Stimulated activated effector memory CD8-positive, alpha-beta T cell treated with anti-CD3 and anti-CD28 coated beads, Interleukin-12 subunit alpha, Interleukin-12 subunit beta, amount 100 ng/mL, for 72 hours (primary cell): ENCODE measurements at regions not wholly inside any gene's neighbourhood (a gene's known extent, or its start where the extent isn't known, plus 50 kb on each side); places are given as distances from the start of the nearest gene placed in this dataset.
"Not testable (repeated sequence)": the region's sequence is repeated elsewhere in the genome, so short reads cannot be mapped to it uniquely, and the experiment has no call there.

Experiments used
- ATAC-seq: fragments of 150-1000 bp; cut with Tn5 transposase; 2 replicates; pipeline ENCODE4 v1.10.0; 2021
- DNase-seq, 2 donors: peaks; one replicate each; pipeline ENCODE4 v3.0.0; 2021 to 2022; ENCODE audit warnings: low spot score in 2 of 2
- H3K27ac Mint-ChIP-seq: one replicate; pipeline ENCODE4 v1.8.0; 2022; ENCODE audit warnings: mild to moderate bottlenecking, mixed read lengths
- H3K36me3 Mint-ChIP-seq: one replicate; pipeline ENCODE4 v1.8.0; 2022; ENCODE audit warnings: mild to moderate bottlenecking, mixed read lengths
- H3K4me1 Mint-ChIP-seq: one replicate; pipeline ENCODE4 v1.8.0; 2022; ENCODE audit warnings: mixed read lengths
- H3K4me3 Mint-ChIP-seq: one replicate; pipeline ENCODE4 v1.8.0; 2022; ENCODE audit warnings: mild to moderate bottlenecking, mixed read lengths
- H3K9me3 Mint-ChIP-seq: one replicate; pipeline ENCODE4 v1.8.0; 2022; ENCODE audit warnings: mixed read lengths

DNA sequence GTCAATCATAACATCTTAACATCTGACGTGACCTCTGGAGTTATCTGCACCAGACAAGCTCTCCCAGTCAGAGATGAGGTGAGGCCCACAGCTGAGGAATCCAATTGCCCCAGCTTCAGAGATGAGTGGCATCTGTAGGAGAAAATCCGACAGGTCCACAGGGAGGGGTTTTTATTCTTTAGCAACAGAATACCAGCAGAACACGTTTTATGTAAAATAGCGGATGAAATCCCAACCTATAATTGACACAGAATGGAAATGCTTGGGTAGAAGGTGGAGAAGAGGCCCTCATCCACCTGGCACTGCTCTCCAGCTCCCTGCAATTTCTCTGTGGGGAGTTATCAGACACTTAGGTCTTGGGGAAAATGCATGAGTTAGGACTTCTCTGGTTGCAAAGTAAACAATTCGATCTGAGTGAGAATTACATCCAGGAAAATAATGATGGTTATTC is 144.2 kb upstream of the NRP1 start:
- Mint-ChIP-seq H3K4me1 (no peaks in the 10 kb centered on the region), H3K4me3 (no peak overlapping the region), H3K9me3 (no peaks in the 10 kb centered on the region), H3K27ac (no peak overlapping the region), H3K36me3 (no peaks in the 10 kb centered on the region)
- no peak for ATAC-seq
- no peak for DNase-seq

DNA sequence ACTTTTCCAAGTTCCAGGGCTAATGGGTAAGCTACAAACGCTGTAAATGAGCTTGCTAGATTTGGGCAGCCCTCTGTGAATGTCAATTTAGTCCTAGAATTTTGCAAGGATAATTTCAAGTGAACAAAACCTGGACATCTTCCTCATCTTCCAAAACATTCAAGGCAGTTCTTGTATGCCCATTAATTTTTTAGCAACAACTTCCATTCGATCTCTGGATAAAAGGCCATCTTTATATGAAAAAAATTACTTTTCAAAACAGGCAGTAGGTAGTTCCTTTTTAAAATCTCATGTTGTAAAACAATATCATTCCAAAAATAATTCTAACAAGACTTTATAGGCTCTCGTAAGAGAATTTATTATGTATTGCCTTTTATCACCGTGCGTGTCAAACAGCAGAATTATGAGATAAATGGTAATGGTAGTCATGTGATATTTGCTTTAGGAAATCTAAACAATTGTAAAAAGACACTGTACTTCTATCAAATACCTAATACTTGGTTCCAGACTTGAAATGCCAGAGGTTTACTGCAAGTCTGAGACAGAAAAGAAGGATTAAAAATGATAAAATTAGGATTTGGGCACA is 143.7 kb upstream of the NRP1 start:
- no peaks in the 10 kb centered on the region for H3K4me1 Mint-ChIP-seq
- H3K36me3 Mint-ChIP-seq = no peaks in the 10 kb centered on the region
- no peak overlapping the region for H3K27ac Mint-ChIP-seq
- no peak overlapping the region for H3K4me3 Mint-ChIP-seq
- no peak for DNase-seq
- H3K9me3 Mint-ChIP-seq = no peaks in the 10 kb centered on the region
- no peak for ATAC-seq

DNA sequence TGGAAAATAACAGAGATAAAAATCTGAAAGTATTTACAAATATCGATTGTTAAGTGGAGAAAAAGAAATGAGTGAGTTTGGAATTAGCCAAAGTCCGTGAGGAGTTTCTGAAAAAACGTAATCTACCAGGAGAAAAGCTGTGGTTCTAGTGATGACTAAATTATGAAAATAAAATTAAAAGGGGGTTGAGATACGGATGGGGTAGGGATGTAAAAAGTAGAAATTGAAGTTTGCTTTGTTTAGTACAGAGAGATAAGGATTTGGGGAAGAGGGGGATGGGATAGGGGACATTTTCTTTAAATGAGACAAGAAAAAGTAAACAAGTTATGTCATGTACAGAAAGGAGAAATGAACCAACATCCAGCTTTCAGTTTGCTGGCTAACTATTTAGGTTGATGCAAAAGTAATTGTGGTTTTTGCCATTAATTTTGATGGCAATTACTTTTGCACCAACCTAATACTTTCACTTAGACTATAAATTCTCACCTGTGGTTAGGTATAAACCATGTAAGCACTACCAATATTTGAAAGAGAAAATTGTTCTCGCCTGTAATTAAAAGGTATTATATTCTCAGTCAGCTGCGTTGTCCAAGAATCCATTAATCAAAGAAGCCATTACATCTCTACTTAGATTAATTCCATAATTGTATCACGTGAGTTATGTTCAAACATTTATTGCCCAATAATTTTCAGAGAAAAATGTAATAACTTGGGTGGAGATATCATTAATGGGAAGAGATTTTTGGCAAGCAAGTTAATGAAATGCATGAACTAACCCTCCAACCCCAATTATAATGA is 143.0 kb upstream of the NRP1 start:
- no peaks in the 10 kb centered on the region for H3K36me3 Mint-ChIP-seq
- no peaks in the 10 kb centered on the region for H3K9me3 Mint-ChIP-seq

DNA sequence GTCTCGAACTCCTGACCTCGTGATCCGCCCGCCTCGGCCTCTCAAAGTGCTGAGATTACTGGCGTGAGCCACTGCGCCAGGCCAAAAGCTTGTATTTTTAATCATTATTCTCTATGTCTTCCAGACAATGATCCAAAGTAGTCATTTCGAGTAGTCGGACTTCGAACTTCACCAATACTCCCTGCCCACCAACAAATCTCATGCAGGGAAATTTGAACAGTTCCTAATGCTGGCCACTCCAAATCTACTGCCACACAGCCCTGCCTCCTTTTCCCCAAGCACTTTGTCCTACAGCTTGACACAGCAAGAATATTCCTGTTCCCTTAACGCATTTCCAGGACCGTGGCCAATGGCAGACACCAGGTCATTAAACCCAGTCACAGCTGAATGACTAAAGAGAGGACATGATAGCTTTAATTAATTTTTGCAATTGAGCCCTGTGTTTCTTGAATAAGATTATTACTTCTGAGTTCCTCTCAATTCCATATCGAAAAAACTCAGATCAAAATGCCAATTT is 142.3 kb upstream of the NRP1 start:
- no peaks in the 10 kb centered on the region for H3K9me3 Mint-ChIP-seq
- H3K4me1 Mint-ChIP-seq = no peaks in the 10 kb centered on the region
- no peak for DNase-seq
- H3K36me3 Mint-ChIP-seq = no peaks in the 10 kb centered on the region
- H3K27ac Mint-ChIP-seq = no peak overlapping the region
- no peak for ATAC-seq
- no peak overlapping the region for H3K4me3 Mint-ChIP-seq

More for the DNA sequence above, 143.0 kb upstream of the NRP1 start:
- DNase-seq = no peak
- Mint-ChIP-seq H3K4me3 (no peak overlapping the region), H3K27ac (no peak overlapping the region), H3K4me1 (no peaks in the 10 kb centered on the region)
- ATAC-seq = no peak

DNA sequence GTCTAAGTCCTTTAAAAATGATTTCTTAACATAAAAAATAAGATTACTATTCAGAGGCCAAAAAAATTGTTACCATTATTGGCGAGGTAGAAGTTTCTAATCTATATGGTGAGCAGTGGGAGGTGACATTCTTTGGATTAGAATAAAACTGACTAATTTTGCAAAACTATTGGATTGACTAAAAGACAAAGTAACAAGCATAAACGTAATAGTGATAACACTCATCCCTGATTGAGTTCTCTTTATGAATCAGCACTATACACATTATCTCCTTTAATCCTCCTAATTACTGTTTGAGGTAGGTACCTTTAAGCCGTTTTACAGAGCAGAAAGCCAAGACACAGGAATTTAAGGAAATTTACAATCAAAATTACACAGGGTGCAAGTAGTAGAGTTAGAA is 139.2 kb upstream of the NRP1 start:
- H3K36me3 Mint-ChIP-seq = no peaks in the 10 kb centered on the region
- ATAC-seq (peak; percentile 74), DNase-seq (no peak)
- no peaks in the 10 kb centered on the region for H3K4me1 Mint-ChIP-seq
- H3K9me3 Mint-ChIP-seq = no peaks in the 10 kb centered on the region
- H3K27ac Mint-ChIP-seq = no peak overlapping the region
- no peak overlapping the region for H3K4me3 Mint-ChIP-seq

DNA sequence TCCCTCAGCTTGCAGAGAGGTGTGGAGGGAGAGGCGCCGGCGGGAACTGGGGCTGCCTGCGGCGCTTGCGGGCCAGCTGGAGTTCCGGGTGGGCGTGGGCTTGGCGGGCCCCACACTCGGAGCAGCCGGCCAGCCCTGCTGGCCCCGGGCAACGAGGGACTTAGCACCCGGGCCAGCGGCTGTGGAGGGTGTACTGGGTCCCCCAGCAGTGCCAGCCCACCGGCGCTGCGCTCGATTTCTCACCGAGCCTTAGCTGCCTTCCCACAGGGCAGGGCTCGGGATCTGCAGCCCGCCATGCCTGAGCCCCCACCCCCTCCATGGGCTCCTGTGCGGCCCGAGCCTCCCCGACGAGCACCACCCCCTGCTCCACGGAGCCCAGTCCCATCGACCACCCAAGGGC is 133.5 kb upstream of the NRP1 start:
- not testable (repeated sequence) for H3K36me3 Mint-ChIP-seq, DNase-seq, H3K4me3 Mint-ChIP-seq

DNA sequence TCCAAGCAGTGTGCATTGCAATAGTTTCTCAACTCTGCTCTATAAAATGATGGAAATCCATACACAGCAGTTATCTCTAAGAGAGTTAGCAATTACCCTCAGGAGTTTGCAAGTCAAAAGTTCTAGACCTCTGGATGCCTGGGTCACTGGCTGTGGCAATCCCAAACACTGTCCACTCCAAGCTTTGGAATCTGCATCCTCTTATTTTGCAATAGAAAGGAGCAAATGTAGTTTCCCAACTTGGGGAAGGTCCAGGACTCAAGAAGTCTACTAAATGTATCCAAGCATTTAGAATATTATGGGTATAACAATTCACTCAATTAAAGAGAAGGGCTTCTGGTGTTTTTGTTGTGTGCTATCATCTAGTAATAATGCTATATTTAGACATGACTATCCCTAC is 131.3 kb upstream of the NRP1 start:
- no peak overlapping the region for H3K4me3 Mint-ChIP-seq
- H3K9me3 Mint-ChIP-seq = no peaks in the 10 kb centered on the region

More for the DNA sequence above, 133.5 kb upstream of the NRP1 start:
- ATAC-seq, H3K9me3 Mint-ChIP-seq, H3K4me1 Mint-ChIP-seq, H3K27ac Mint-ChIP-seq: not testable (repeated sequence)

DNA sequence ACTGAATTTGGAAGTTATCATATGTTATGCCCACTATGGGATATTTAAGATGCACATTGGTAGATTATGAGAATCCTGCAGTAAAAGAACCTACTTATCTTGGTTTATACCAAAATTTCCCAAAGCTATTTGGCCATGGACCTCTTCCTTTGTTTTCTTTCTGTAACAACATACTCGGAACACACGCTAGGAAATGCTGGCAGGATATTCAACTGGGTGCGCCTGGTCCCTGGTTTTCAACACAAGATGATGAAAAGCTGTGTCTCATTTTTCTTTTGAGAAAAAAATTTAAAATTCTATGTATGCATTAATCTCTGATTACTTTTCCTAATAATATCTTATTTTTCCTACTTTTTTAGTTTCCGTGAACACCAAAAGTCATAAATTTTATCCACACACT is 128.5 kb upstream of the NRP1 start:
- DNase-seq (no peak), ATAC-seq (no peak)
- Mint-ChIP-seq H3K36me3 (no peaks in the 10 kb centered on the region), H3K4me1 (no peaks in the 10 kb centered on the region), H3K4me3 (no peak overlapping the region), H3K9me3 (no peaks in the 10 kb centered on the region), H3K27ac (no peak overlapping the region)

More for the DNA sequence above, 131.3 kb upstream of the NRP1 start:
- no peak overlapping the region for H3K27ac Mint-ChIP-seq
- no peak for ATAC-seq
- H3K36me3 Mint-ChIP-seq = no peaks in the 10 kb centered on the region
- no peaks in the 10 kb centered on the region for H3K4me1 Mint-ChIP-seq
- DNase-seq = no peak

DNA sequence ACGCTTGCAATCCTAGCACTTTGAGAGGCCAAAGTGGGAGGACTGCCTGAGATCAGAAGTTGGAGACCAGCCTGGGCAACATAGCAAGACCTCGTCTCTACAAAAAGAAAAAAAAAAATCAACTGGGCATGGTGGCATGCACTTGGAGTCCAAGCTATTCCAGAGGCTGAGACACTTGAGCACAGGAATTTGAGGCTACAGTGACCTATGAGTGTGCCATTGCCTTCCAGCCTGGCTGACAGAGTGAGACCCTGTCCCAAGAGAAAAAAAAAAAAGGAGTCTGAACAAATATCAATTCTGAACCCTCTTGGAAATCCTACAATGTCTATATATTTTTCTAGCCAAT is 126.8 kb upstream of the NRP1 start:
- H3K9me3 Mint-ChIP-seq = no peaks in the 10 kb centered on the region
- no peaks in the 10 kb centered on the region for H3K36me3 Mint-ChIP-seq

DNA sequence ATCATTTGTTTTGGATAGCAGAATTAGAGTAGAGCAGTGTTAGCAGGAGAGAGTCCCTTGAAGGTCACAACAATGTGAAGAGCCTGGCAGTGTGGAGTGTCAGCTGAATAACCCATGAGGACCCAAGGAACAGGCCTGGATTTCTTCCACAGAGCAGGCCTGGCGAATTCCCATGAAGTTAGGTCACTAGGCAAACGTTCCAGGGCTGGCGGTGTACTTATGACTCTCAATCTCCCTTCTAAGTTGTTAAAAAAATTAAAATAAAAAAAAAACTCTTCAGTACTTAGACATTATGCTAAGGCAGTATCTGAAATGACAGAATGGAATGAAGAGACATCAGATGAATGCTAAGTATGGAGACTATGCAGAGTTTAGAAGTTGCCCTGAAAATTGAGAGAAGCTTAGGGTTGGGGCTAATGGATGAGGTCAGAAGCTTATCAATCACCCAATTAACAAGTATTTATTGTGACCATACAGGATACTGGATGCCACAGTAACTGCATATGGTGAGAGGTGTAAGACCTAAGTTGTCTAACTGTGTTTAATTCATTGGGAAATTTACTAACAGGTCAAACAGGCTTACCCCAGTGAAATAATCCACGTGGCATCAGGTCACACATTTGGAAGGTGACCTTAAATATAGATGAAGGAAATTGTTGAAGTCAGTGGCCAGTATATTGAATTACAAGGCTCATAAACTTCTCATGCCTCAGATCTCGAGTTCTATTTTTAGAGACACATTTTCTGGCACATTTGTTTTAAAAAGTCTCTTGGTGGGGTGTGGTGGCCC is 126.2 kb upstream of the NRP1 start:
- Mint-ChIP-seq H3K4me1 (no peaks in the 10 kb centered on the region), H3K27ac (no peak overlapping the region), H3K9me3 (no peaks in the 10 kb centered on the region), H3K4me3 (no peak overlapping the region), H3K36me3 (no peaks in the 10 kb centered on the region)
- ATAC-seq (no peak), DNase-seq (no peak)

More for the DNA sequence above, 126.8 kb upstream of the NRP1 start:
- DNase-seq (no peak), ATAC-seq (no peak)
- no peaks in the 10 kb centered on the region for H3K4me1 Mint-ChIP-seq
- no peak overlapping the region for H3K27ac Mint-ChIP-seq
- H3K4me3 Mint-ChIP-seq = no peak overlapping the region

DNA sequence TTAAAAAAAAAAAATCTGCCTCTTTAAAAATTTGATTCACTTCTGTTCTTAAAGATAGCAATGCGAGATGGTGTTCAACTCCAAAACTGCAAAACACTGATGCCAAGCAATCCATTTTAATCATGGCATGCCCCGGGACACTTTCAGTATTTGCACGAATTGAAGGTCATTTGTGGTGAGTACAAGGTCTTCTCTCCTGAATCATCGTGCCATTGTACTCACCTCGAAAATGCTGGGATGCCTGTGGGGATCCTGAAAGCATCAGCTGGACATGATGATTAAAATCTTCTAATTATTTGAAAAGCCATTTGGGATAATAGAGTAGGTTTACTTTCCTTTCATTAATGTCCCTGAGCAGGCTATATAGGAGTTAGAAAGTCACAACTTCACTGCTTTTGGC is 125.1 kb upstream of the NRP1 start:
- Mint-ChIP-seq H3K27ac (no peak overlapping the region), H3K9me3 (no peaks in the 10 kb centered on the region), H3K4me3 (no peak overlapping the region), H3K36me3 (no peaks in the 10 kb centered on the region), H3K4me1 (no peaks in the 10 kb centered on the region)
- ATAC-seq (no peak), DNase-seq (no peak)

DNA sequence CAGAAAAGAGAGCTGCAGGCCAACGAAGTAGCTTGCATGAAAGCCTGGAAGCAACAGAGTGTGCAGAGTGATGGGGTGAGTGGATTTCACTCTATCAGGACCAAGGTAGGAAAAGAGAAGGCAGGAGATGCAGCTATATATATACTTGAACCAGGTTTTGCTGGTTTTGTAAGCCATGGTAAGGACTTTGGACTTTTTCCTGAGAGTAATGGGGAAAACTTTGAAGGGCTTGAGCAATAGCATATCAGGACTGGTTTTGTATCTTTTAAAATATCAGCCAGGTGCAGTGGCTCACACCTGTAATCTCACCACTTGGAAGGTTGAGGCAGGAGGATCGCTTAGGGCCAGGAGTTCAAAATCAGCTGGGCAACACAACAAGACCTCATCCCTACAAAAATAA is 120.6 kb upstream of the NRP1 start:
- Mint-ChIP-seq H3K4me1 (no peaks in the 10 kb centered on the region), H3K36me3 (no peaks in the 10 kb centered on the region), H3K27ac (no peak overlapping the region), H3K9me3 (peaks cover 6% of the 10 kb centered on the region), H3K4me3 (no peak overlapping the region)
- ATAC-seq (no peak), DNase-seq (no peak)

DNA sequence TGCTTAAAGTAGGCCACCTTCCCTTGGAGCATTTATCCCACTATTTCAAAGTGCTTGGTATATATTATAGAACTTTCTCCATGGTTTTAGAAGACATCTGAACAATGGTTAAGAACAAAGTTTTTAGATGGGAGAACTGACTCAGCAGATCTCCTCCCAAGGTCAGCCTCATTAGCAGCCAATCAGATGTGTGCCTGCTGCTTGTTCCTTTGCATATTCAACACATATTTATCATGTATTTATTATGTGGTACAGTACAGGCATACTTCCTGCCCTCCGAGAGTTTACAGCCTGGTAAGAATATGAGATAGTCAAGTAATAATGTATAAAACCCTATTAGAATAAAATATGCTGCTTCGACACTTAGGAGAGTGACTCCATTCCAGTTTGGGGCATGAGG is 120.1 kb upstream of the NRP1 start:
- H3K4me3 Mint-ChIP-seq = no peak overlapping the region
- no peak overlapping the region for H3K27ac Mint-ChIP-seq
- H3K9me3 Mint-ChIP-seq = peaks cover 6% of the 10 kb centered on the region
- ATAC-seq (no peak), DNase-seq (no peak)
- H3K4me1 Mint-ChIP-seq = no peaks in the 10 kb centered on the region
- H3K36me3 Mint-ChIP-seq = no peaks in the 10 kb centered on the region

DNA sequence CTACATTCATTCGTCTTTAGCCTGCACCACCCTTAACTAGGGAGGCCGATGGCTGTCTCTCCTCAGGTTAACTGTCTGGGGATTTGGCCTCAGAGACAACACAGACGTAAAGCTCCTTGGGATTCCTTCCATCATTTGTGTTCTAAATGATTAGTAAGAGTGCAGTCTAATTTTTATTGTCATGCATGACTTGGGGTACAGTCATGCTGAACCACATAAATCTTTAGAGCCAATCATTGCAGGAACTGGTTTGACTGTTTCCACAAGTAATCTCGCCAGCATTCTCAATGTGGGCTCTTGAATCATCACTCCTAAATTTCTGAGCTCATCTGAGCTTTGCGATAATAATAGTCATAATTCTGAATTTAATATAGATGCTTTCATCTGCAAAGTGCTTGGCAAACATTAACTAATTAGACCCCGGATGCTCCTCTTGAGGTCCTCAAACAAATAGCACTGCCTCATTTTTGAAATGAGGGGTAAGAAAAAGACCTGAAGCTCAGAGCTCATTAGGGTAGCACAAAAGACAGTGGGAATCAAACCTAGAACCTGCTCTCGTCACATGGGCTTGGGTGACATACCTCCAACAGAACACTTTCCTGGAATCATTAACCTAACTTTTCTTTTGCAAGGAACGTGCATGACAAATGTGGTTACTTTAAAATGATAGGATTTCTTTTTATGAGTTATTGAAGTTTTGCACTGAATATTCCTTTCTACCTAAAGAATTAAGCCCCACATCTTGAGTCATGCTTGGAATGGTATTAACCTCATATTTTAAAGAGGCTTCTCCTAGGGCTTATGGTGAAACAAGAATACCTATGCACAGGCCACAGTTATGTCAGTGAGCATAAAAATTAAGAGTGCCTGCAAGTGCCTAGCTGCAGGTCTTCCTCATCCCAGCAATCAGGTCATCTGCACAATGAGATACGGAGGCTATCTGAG is 118.9 kb upstream of the NRP1 start:
- Mint-ChIP-seq H3K27ac (no peak overlapping the region), H3K4me1 (no peaks in the 10 kb centered on the region), H3K36me3 (no peaks in the 10 kb centered on the region), H3K4me3 (no peak overlapping the region), H3K9me3 (peaks cover 6% of the 10 kb centered on the region)
- ATAC-seq (peak; percentile 31), DNase-seq (no peak)
